ENCODE measurements at regions not wholly inside any gene's neighbourhood (a gene's known extent, or its start where the extent isn't known, plus 50 kb on each side); places are given as distances from the start of the nearest gene placed in this dataset.
"Not testable (repeated sequence)": the region's sequence is repeated elsewhere in the genome, so short reads cannot be mapped to it uniquely, and the experiment has no call there.

- DNase-seq (ENCODE audit: low spot score), result no peak
Measured at GRCh38 chr11:11220786-11221185, 132.3 kb downstream of the CSNK2A3 start.

- DNase-seq (ENCODE audit: low spot score), result no peak
Measured at GRCh38 chr11:11218629-11218986, 134.4 kb downstream of the CSNK2A3 start.

DNA sequence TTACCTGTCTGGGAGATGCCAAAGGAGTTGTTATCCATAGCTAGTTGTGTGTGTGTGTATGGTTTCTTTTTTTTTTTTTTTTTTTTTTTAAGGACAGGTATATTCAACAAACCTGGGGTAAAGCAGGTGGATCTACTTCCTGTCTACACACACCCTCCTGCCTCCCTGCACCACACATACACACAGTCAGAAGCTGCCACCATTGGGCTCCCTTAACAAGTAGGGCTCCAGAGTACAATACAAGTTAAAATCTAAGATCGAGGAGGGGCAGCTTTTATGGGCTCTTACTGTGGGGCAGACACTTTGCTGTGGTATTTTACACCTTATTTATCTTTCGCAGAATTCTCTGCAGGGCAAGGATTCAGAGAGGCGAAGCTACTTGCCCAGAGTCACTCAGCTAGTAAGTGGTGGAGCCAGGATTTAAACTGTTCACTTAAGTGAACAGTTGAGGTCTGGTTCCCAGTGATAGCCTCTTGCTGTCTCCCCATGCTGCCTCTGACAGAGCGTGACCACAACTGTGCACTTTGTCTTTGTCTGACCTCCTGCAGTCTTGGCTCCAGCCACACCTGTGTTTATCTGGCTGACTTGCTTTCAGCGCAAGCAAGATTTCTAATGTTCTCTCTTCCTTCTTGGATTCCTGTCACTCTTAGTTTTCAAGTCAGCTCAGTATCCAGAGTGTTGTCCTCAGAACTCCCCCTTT is 135.0 kb downstream of the CSNK2A3 start:
- DNase-seq (ENCODE audit: low spot score), result no peak

- no peak for DNase-seq (ENCODE audit: low spot score)
Measured at GRCh38 chr11:11217289-11217928, 135.6 kb downstream of the CSNK2A3 start.

DNA sequence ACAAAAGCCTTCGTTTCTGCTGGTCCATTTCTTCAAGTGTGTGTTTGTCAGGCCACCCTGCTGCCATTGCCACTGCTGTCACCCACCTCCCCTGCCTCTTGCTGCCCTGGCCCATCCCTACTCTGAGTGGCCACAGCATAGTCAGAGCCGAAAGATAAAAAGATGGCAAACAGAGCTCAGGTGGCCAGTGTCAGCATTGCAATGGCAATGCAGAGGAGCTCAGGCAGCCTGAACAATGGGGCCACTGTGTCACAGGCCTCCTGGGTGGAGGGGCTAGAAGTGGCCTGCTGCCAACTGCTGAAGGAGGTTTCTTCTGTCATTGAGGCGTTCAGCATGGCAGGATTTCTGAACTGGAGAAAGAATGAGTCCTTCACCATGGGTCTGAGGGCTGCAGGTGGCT is 137.1 kb downstream of the CSNK2A3 start:
- no peak for DNase-seq (ENCODE audit: low spot score)

GRCh38 chr11:11215058-11215815 is 137.8 kb downstream of the CSNK2A3 start:
- no peak for DNase-seq (ENCODE audit: low spot score)

DNA sequence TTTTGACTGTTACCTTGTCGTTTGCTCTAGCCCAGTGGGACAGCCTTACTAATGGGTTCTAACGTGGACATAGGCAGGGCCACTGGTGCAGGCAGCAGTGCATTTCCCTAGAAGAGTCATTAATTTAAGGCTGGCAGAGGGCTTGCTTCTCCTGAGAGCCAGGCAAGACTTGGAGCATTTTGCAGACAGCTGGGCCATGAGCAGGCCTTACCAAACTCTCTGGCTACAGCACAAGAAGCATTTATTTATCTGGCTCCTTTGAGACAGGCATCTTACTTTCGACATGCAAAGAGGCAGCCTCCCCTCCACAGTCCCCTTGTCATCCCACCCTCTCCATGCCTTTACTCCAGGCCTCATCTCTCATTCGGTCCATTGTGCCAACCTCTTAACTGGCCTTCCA is 139.9 kb downstream of the CSNK2A3 start:
- no peak for DNase-seq (ENCODE audit: low spot score)

- DNase-seq (ENCODE audit: low spot score), result no peak
Measured at GRCh38 chr11:11211888-11212287, 141.2 kb downstream of the CSNK2A3 start.

DNA sequence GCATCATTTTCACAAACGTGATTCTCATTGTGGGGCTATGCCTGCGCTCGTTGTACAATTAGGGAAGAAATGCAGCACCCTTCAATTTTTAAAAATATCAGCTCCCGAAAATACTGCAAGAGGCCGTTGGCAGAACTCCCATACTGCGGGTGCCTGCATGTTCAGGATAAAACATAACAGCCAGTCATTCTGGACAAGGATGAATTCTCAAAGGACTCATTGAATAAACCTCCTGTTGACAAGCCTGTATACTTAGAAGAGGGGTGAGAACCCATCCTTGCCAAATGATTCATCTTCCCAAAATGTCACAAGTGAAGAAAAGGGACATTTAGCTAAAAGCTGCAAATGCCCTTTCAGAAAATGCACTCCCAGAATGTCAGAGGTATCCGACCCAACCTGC is 141.9 kb downstream of the CSNK2A3 start:
- no peak for DNase-seq (ENCODE audit: low spot score)

GRCh38 chr11:11210446-11210845 is 142.6 kb downstream of the CSNK2A3 start:
- DNase-seq (ENCODE audit: low spot score), result no peak

GRCh38 chr11:11209967-11210366 is 143.1 kb downstream of the CSNK2A3 start:
- no peak for DNase-seq (ENCODE audit: low spot score)

GRCh38 chr11:11208994-11209393 is 144.1 kb downstream of the CSNK2A3 start:
- DNase-seq (ENCODE audit: low spot score), result no peak

DNA sequence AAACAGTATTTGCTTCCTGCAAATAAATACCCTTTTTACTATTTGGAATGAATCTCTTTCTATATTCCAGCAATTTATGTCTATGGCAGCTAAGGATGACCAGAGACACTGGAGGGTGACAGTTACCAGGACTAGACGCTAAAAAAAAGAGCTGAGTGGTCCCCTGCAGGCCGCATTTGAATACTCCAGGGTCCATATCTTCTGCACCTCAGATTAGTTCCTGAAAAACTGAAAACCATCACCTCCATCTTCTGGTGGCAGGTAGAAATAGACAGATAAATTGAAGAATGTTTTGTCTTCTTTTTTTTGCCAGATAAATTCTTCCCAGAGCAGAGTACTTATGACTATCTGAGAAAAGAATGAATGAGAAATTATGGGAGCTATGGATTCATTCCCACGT is 145.6 kb downstream of the CSNK2A3 start:
- DNase-seq (ENCODE audit: low spot score), result no peak

GRCh38 chr11:11206484-11206883 is 146.6 kb downstream of the CSNK2A3 start:
- no peak for DNase-seq (ENCODE audit: low spot score)

DNA sequence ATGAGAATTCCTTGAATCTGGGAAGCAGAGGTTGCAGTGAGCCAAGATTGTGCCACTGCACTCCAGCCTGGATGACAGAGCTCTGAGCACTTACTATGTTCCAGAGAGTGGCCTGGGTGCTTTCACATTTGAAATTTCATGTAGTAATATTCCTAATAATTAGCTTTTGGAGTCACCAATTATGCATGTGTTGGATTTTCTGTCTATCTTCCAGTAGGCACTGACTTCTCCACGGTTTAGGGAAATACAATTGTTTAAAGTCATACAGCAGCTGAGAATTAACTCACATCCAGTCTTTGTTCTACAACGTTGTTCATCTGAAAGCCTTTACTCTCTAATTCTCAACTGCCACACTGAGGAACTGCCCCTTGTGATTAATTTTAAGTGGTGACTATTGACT is 150.2 kb downstream of the CSNK2A3 start:
- DNase-seq (ENCODE audit: low spot score), result no peak

DNA sequence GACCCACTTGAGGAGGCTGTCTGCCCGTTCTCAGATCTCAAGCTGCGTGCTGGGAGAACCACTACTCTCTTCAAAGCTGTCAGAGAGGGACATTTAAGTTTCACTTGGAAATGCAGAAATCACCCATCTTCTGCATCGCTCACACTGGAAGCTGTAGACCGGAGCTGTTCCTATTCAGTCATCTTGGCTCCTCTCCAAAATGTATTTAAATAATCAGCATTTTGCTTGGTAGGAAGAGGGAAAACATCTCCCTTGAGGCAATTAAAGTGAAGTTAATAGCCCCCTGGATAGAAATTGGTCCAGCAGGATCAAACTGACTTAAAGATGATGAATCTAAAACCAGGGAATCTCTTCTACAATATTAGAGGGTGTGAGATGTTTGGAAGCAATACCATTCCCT is 151.7 kb downstream of the CSNK2A3 start:
- DNase-seq (ENCODE audit: low spot score), result not testable (repeated sequence)

- no peak for DNase-seq (ENCODE audit: low spot score)
Measured at GRCh38 chr11:11192541-11192940, 160.5 kb downstream of the CSNK2A3 start.

DNA sequence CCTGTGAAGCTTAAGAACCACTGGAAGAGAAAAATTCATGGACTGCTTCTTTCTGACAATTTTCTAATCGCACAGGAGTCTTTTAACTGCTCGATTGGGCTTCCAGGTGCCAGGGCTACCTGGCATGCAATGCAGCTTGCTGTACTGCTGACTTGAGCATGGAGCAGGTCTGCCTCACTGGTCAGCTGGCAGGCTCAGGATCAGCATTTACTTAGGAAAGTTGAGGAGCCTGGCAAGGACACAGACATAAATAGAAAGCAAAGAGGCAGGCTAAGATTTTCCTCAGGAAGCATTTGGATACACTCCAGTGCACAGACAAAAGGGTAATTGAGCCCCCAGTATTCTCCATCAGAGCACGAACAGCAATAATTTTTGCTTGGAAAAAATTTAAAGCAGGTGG is 163.5 kb downstream of the CSNK2A3 start:
- no peak for DNase-seq (ENCODE audit: low spot score)

- DNase-seq (ENCODE audit: low spot score), result no peak
Measured at GRCh38 chr11:11186249-11186648, 166.8 kb downstream of the CSNK2A3 start.

DNA sequence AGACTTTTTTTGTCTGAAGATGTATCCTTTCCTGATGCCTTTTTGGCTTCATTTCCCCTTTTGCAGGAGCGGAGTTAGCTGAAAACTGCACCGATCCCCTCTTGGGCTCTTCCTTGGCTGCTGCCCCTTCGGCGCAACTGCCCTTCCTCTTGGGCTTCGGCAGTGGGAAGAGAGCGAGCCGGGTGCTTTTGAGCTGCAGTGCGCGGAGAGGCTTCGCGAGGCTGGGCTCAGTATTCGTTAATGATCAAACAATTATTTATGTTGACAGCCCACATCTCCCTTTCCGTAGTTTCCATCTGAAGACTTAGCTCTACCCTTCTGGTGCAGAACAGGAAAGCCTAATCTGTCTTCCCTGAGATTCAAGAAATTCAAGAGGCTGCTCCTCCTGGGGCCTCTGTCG is 170.8 kb downstream of the CSNK2A3 start:
- DNase-seq (ENCODE audit: low spot score), result no peak

DNA sequence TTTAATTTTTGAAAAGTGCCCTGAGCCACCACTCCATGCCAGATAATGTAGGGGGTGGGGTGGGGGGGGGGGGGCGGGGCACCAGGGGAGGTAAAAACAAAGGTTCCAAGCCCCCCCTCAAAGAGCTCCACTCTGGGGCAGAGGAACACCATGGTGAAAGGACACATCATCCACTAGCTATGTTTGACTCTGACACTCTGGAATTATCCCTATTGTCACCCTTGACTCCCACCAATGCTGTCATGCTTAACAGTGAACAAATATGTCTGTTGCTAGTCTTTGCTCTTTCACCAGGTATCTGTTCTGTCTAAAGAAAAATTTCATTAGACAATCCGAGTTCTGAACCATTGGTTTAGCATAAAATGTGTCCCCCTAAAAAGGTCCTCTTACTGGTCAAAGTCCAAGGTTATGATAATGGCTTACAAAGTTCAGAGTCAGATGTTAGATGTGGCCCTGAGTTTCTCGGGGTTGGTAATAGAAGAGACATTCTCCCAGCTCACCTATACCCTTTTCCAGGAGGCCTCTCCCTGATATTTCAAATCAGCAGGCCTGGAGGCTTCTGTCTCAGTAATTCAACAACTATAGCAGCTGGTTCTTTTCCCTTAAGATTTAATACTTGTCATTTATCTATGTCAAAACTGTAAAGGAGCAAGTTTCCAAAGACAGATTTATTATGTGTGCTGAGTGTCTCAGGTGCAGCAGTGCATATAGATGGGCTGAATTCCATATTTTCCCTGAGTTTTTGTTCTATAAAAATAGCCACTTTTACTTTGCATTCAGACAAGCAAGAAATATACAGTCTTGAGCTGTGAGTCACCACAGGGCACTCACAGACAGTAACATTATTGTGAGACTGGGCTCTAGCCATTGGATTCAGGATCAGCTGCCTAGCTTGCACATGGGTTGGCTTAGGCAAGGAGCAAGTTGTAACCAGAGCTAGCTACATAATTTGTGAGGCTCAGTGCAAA is 174.1 kb downstream of the CSNK2A3 start:
- DNase-seq (ENCODE audit: low spot score), result peak; percentile 15

DNA sequence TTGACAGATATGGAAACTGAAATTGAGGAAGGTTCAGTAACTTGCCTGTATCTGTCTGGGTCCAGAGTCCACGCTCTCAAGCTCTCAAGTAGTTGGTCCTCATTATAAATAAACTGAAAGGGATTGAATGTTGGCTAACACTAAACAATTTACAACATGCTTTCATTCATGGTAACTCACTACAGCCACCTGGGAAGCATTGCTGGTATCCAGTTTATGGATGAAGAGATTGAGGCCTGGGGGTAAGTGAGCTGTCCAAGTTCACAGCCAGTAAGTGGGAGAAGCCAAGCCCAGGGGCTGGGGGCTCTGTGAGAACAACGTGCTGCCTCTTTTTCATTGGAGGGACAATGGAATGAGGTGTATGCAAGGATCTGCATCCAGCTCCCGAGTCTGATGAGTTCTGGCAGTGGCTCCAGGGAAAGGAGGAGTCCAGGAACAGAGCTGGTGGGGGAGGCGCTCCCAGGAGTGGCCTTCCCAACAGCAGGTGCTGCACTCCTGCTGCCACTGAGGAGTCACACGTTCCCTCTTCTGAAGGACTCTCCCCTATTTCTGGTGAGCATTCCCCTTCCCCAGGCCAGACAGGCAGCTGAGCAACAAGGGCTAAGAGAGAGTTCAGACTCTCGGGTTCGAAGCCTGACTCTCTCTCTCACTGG is 175.8 kb downstream of the CSNK2A3 start:
- DNase-seq (ENCODE audit: low spot score), result no peak

Measured in RKO (cell line).